HG03571 (cell line): ENCODE measurements at regions not wholly inside any gene's neighbourhood (a gene's known extent, or its start where the extent isn't known, plus 50 kb on each side); places are given as distances from the start of the nearest gene placed in this dataset.

ENCODE experiments used
- ATAC-seq: cut with Tn5 transposase; IDR thresholded peaks from one replicate; pipeline ENCODE4 v1.9.1; 2021; ENCODE audit not compliant: unreplicated experiment

- ATAC-seq = no peak
Observed at GRCh38 chr9:73548201-73548600, 396.5 kb downstream of the ANXA1 start.

- ATAC-seq = no peak
Observed at GRCh38 chr9:73549991-73550390, 398.3 kb downstream of the ANXA1 start.

GRCh38 chr9:73553295-73553694 lies 401.6 kb downstream of the ANXA1 start:
- no peak for ATAC-seq

- no peak for ATAC-seq
Observed at GRCh38 chr9:73558471-73558870, 406.8 kb downstream of the ANXA1 start.

GRCh38 chr9:73565026-73565425 lies 413.4 kb downstream of the ANXA1 start:
- ATAC-seq = no peak

GRCh38 chr9:73565833-73566465 lies 414.3 kb downstream of the ANXA1 start:
- ATAC-seq = no peak

- ATAC-seq = no peak
Observed at GRCh38 chr9:73566627-73567026, 415.0 kb downstream of the ANXA1 start.

GRCh38 chr9:73573235-73573634 lies 421.6 kb downstream of the ANXA1 start:
- ATAC-seq = no peak

GRCh38 chr9:73575101-73576060 lies 423.7 kb downstream of the ANXA1 start:
- no peak for ATAC-seq

GRCh38 chr9:73577848-73578247 lies 426.2 kb downstream of the ANXA1 start:
- ATAC-seq = no peak

- no peak for ATAC-seq
Observed at GRCh38 chr9:73579823-73580222, 428.2 kb downstream of the ANXA1 start.

GRCh38 chr9:73583576-73583975 lies 431.9 kb downstream of the ANXA1 start:
- ATAC-seq = no peak

GRCh38 chr9:73595036-73595545 lies 443.4 kb downstream of the ANXA1 start:
- no peak for ATAC-seq

- no peak for ATAC-seq
Observed at GRCh38 chr9:73596321-73596720, 444.7 kb downstream of the ANXA1 start.

GRCh38 chr9:73597039-73597438 lies 445.4 kb downstream of the ANXA1 start:
- ATAC-seq = no peak

- no peak for ATAC-seq
Observed at GRCh38 chr9:73597771-73598170, 446.1 kb downstream of the ANXA1 start.

- ATAC-seq = no peak
Observed at GRCh38 chr9:73609381-73609780, 457.7 kb downstream of the ANXA1 start.

GRCh38 chr9:73611032-73611431 lies 459.4 kb downstream of the ANXA1 start:
- no peak for ATAC-seq

- no peak for ATAC-seq
Observed at GRCh38 chr9:73613092-73613701, 461.5 kb downstream of the ANXA1 start.

- ATAC-seq = no peak
Observed at GRCh38 chr9:73615557-73615956, 463.9 kb downstream of the ANXA1 start.

GRCh38 chr9:73617586-73617985 lies 465.9 kb downstream of the ANXA1 start:
- no peak for ATAC-seq

GRCh38 chr9:73640971-73641370 lies 489.3 kb downstream of the ANXA1 start:
- no peak for ATAC-seq
